WTC11 (cell line): ENCODE measurements at regions not wholly inside any gene's neighbourhood (a gene's known extent, or its start where the extent isn't known, plus 50 kb on each side); places are given as distances from the start of the nearest gene placed in this dataset.

Experiments
- ESRRA ChIP-seq: sonication (generic); formaldehyde crosslinking; IDR thresholded peaks from 2 replicates; pipeline ENCODE4 v1.8.1; 2022; ENCODE audit warnings: mild to moderate bottlenecking, missing genetic modification reagents, borderline replicate concordance
- KAT7 ChIP-seq: sonication (generic); formaldehyde crosslinking; IDR thresholded peaks from 2 replicates; pipeline ENCODE4 v1.8.1; 2023; ENCODE audit warnings: missing genetic modification reagents, mild to moderate bottlenecking, borderline replicate concordance
- SMAD3 ChIP-seq: sonication (generic); formaldehyde crosslinking; IDR thresholded peaks from 2 replicates; pipeline ENCODE4 v1.8.0; 2022; ENCODE audit warnings: missing genetic modification reagents, mild to moderate bottlenecking, borderline replicate concordance
- ZNF317 ChIP-seq: sonication (generic); formaldehyde crosslinking; IDR thresholded peaks from 2 replicates; pipeline ENCODE4 v1.8.1; 2023; ENCODE audit warnings: low read depth, mild to moderate bottlenecking, moderate library complexity, missing genetic modification reagents, borderline replicate concordance
- ZNF423 ChIP-seq: fragments of 250-450 bp; sonication (Bioruptor Pico); IDR thresholded peaks from 2 replicates; pipeline ENCODE4 v2.1.2; 2022; ENCODE audit warnings: mild to moderate bottlenecking, moderate library complexity
- TF ChIP-seq, protein P1 (sequence below): fragments of 200-600 bp; IDR thresholded peaks from 2 replicates; pipeline ENCODE4 v1.8.0; 2022; ENCODE audit warnings: antibody characterized with exemption

DNA sequence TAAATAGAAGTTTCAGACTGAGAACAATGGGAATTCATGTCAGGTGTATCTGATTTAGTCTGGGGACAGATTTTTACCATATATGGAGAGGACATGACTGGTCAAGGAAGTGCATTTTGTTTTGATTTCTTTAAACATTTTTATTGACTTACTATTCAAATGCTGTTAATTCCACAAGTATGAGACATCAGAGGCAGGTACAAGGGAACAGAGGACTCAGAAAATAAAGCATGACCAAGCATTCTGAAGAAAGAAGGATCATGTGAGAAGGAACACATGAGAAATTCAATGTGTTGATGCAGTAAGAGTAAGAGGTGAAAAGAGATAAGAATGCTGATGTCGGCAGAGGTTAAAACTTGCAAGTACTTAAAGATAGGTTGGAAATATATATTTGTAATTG is 1452.6 kb downstream of the PCDH7 start:
- TF ChIP-seq ZNF423 (no peak), SMAD3 (CRISPR knock-in tag) (no peak), ZNF317 (CRISPR knock-in tag) (no peak), ESRRA (no peak), KAT7 (CRISPR knock-in tag) (no peak)
- TF ChIP-seq, protein P1, sequence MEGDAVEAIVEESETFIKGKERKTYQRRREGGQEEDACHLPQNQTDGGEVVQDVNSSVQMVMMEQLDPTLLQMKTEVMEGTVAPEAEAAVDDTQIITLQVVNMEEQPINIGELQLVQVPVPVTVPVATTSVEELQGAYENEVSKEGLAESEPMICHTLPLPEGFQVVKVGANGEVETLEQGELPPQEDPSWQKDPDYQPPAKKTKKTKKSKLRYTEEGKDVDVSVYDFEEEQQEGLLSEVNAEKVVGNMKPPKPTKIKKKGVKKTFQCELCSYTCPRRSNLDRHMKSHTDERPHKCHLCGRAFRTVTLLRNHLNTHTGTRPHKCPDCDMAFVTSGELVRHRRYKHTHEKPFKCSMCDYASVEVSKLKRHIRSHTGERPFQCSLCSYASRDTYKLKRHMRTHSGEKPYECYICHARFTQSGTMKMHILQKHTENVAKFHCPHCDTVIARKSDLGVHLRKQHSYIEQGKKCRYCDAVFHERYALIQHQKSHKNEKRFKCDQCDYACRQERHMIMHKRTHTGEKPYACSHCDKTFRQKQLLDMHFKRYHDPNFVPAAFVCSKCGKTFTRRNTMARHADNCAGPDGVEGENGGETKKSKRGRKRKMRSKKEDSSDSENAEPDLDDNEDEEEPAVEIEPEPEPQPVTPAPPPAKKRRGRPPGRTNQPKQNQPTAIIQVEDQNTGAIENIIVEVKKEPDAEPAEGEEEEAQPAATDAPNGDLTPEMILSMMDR: no peak
